Fibroblast of villous mesenchyme (primary cell): ENCODE measurements at regions not wholly inside any gene's neighbourhood (a gene's known extent, or its start where the extent isn't known, plus 50 kb on each side); places are given as distances from the start of the nearest gene placed in this dataset.
A peak's percentile ranks its signal among the peaks of the same experiment; 100 is the strongest.

Experiments
- DNase-seq: peaks from one replicate; pipeline ENCODE4 v3.0.0-alpha.2; 2010; ENCODE audit warnings: low read depth
- H3K4me3 ChIP-seq: 2 replicates; pipeline ENCODE4 v1.5.1; 2011; ENCODE audit warnings: low read depth, mild to moderate bottlenecking, low read length
- TF ChIP-seq, protein P1 (sequence below): IDR thresholded peaks from 2 replicates; pipeline ENCODE4 v1.5.1; 2012; ENCODE audit warnings: low read depth, mild to moderate bottlenecking, low read length; ENCODE audit not compliant: insufficient read depth

DNA sequence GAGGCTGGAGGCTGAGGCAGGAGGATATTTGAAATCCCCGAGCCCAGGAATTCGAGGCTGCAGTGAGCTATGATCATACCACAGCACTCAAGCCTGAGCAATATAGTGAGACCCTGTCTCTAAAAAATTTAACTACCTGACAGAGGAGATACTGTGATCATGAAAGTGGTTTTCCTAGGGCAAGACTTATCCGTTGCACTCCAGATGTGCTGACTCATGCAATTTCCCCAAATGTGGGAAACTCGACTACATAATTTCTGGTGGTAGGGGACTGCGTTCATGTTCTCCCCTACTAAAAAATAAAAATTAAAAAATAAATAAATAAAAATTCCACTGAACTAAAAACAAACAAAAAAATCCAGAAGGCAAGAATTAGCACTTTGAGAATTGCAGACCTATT lies 271.7 kb downstream of the SHQ1 start:
- H3K4me3 ChIP-seq: no peak overlapping the region
- no peak for DNase-seq
- TF ChIP-seq, protein P1, sequence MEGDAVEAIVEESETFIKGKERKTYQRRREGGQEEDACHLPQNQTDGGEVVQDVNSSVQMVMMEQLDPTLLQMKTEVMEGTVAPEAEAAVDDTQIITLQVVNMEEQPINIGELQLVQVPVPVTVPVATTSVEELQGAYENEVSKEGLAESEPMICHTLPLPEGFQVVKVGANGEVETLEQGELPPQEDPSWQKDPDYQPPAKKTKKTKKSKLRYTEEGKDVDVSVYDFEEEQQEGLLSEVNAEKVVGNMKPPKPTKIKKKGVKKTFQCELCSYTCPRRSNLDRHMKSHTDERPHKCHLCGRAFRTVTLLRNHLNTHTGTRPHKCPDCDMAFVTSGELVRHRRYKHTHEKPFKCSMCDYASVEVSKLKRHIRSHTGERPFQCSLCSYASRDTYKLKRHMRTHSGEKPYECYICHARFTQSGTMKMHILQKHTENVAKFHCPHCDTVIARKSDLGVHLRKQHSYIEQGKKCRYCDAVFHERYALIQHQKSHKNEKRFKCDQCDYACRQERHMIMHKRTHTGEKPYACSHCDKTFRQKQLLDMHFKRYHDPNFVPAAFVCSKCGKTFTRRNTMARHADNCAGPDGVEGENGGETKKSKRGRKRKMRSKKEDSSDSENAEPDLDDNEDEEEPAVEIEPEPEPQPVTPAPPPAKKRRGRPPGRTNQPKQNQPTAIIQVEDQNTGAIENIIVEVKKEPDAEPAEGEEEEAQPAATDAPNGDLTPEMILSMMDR: no peak

DNA sequence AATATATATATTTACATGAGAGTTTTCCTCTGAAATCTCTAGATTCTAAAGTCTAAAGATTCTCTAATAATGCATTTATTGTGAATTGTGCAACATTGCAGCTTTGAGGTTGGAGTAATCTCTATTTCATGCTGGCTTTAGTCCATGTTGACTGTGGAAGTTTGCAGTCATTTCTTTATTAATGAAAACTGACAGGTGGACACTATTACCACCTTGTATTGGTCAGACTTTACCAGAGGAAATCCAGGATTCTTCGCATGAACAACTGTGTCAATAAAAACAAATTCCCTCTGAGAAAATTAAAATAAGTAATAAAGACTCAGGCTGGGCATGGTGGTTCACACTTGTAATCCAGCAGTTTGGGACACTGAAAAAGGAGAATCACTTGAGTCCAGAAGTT lies 274.1 kb downstream of the SHQ1 start:
- DNase-seq: no peak
- H3K4me3 ChIP-seq: no peak overlapping the region
- TF ChIP-seq, protein P1: no peak

DNA sequence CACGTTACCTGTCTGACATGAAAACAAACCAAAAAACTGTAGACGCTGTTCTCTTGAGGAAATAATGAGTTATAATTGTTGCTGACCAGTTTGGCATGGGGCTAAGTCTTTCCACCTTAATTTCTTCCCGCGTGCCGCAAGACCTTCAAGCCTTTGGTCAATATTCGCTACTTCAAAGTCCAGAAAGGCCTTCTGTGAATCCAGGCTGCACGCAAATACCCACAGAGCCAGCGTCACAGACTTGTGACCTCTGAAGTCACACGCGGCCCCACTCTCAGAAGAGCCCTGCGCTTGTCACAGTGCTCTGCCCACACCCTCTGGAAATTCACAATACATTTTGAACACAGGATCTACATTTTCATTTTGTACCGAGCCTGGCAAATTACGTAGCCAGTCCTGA lies 275.2 kb downstream of the SHQ1 start:
- no peak overlapping the region for H3K4me3 ChIP-seq
- no peak for DNase-seq
- TF ChIP-seq, protein P1: no peak

DNA sequence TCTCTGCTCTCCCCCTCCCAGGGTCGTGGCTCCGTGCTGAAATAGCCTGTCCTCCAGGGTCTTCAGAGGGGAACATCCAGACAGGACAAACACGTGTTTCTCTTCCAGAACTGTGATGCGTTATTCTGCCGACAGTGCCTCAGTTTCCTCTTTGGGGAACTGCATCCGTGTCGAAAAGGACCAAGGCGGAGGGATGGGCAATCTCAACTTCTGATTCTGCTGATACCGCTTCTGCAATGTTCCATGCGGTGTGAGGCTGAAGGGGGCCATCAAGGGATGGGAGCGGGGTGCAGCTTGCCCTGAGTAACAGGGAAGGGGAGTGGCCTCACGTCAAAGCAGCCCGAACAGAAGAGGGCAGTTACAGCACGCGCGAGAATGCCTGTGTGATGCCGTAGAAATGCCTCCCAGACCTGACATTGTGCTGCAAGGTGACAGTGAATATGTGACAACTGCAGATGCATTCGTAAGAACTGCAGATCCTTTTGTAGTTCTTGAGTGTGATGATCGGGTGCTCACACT lies 275.7 kb downstream of the SHQ1 start:
- DNase-seq: no peak
- TF ChIP-seq, protein P1: no peak
- no peak overlapping the region for H3K4me3 ChIP-seq

DNA sequence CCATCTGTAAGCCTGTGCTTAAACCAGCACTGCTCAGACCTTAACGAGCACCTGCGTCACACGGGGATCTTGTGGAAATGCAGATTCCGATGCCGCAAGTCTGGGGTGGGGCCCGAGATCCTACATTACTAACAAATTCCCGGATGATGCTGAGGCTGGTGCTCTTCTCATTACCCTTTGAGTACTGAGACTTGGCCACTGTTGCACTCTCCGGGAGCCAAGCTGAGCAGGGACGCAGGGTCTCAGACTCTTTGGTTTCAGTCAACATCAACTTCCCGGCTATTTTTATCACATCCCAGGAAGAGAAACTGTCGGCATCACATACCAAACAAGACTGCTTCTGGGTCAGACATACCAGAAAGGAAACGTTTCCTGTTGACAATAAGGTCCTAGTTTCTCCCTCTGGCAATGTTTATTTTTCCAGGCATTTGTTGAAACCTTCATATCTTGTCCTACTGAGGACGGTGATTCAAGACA lies 276.6 kb downstream of the SHQ1 start:
- H3K4me3 ChIP-seq: no peak overlapping the region
- peak; percentile 15 for DNase-seq

DNA sequence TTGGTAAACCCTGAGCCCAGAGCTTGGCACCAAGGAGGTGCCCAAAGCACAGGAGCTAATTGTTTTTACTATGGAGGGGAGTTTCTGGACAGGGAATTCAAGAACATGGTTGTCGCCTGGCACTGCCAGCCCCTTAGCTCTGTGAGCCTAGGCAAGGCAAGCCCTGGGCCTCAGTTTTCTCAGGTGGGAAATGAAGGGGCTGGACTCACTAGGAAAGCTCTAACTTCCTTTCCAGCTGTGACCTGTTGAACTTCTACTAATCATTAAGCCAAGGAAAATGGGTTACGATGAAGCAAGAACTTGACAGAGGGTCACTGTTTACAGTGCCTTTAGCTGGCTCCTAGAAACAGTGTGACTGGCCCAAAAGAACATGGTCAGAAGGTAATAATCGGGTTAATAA lies 277.2 kb downstream of the SHQ1 start:
- TF ChIP-seq, protein P1: no peak
- H3K4me3 ChIP-seq: no peak overlapping the region
- no peak for DNase-seq

More for the DNA sequence above, 276.6 kb downstream of the SHQ1 start:
- TF ChIP-seq, protein P1: no peak

DNA sequence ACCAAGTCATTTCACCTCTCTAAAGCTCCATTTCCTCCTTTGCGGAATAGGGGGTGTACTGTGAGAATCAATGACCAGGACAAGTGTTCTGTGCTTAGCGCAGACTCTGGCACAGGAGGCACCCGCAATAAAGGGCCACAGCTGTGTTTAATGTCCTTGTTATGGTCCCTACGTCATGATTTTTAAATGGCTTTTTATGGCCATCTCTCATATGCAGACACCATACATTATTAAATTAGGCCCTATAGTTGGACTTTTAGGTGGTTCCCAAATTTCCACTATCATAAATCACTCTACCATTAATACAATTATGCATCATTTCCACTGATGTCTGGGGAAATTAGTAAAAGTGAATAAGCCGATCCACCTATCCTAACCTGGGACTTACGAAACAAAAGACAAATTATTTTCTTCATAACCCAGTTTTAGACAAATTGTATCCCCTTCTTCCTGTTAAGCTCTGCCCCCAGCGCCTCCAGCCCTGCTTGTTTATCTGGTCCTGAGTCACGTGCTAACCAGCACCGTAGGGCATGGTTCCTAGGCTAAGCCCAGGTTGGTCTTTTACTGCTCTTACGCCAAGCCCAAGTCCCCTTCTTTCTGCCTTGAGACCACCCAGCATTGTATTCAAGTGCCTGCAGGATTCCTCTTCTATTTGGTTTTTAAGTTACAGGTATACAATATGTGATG lies 278.3 kb downstream of the SHQ1 start:
- TF ChIP-seq, protein P1: no peak
- DNase-seq: no peak
- H3K4me3 ChIP-seq: no peak overlapping the region
